Testis (tissue), 2 donors: ENCODE measurements at regions not wholly inside any gene's neighbourhood (a gene's known extent, or its start where the extent isn't known, plus 50 kb on each side); places are given as distances from the start of the nearest gene placed in this dataset.

Source experiments
- DNase-seq: peaks from one replicate; pipeline ENCODE4 v3.0.0-alpha.2; 2019
- H3K27ac ChIP-seq, 2 donors: fragments of 200-600 bp; sonication (generic); one replicate each; pipeline ENCODE4 v1.5.1; 2019
- H3K27me3 ChIP-seq: fragments of 200-600 bp; sonication (generic); one replicate; pipeline ENCODE4 v1.5.1; 2019
- H3K36me3 ChIP-seq: fragments of 200-600 bp; sonication (generic); one replicate; pipeline ENCODE4 v1.5.1; 2017; ENCODE audit warnings: low read depth; ENCODE audit errors: missing control alignments
- H3K4me1 ChIP-seq: fragments of 200-600 bp; sonication (generic); one replicate; pipeline ENCODE4 v1.5.1; 2019
- H3K4me3 ChIP-seq, 2 donors: fragments of 200-600 bp; sonication (generic); one replicate each; pipeline ENCODE4 v1.5.1; 2017 to 2019
- H3K9me3 ChIP-seq: fragments of 200-600 bp; sonication (generic); one replicate; pipeline ENCODE4 v1.5.1; 2017
- CTCF ChIP-seq, 3 experiments: fragments of 450-650 bp in 2 of 3; fragments of 200-600 bp in 1 of 3; sonication (generic) in 1 of 3; IDR thresholded peaks; one replicate each; pipeline ENCODE4 v1.5.1; 2016 to 2019; ENCODE audit warnings: antibody characterized with exemption in 3 of 3, mild to moderate bottlenecking in 2 of 3, moderate library complexity in 1 of 3
- POLR2A ChIP-seq: fragments of 450-650 bp; IDR thresholded peaks from one replicate; pipeline ENCODE4 v1.6.1; 2017; ENCODE audit warnings: antibody characterized with exemption, mild to moderate bottlenecking, moderate library complexity
- WGBS, 2 donors: methylation state at CpG; one replicate each; pipeline ENCODE4 v1.1.5; 2018; 5-methylcytosine and 5-hydroxymethylcytosine counted together
- intact Hi-C: fragments of 100-400 bp; cut with DNase I; formaldehyde crosslinking; loops from one replicate; pipeline ENCODE4 v1.15.1; 2023; ENCODE audit warnings: low total_unique reads

GRCh38 chr18:61702007-61702406 lies 190.8 kb downstream of the RNF152 start:
- Histone ChIP-seq H3K27me3 (no peaks in the 10 kb centered on the region), H3K27ac (no peak overlapping the region), H3K4me1 (no peaks in the 10 kb centered on the region), H3K9me3 (no peaks in the 10 kb centered on the region), H3K36me3 (no peaks in the 10 kb centered on the region), H3K4me3 (no peak overlapping the region)
- intact Hi-C loops, result no loop called here
- 53 to 58% methylated on average over 3 of the region's 3 CpGs for WGBS, 2 donors
- no peak for DNase-seq
- TF ChIP-seq POLR2A (no peak), CTCF (IDR thresholded peaks at IDR 0.05) (no peak)

GRCh38 chr18:61699397-61700110 lies 193.3 kb downstream of the RNF152 start:
- no peak overlapping the region for H3K27ac ChIP-seq
- intact Hi-C loops, result no loop called here
- H3K4me1 ChIP-seq, result no peaks in the 10 kb centered on the region
- no peak for DNase-seq
- WGBS, 2 donors, result 82 to 88% methylated on average over 5 of the region's 5 CpGs
- no peaks in the 10 kb centered on the region for H3K27me3 ChIP-seq
- H3K4me3 ChIP-seq, result no peak overlapping the region
- no peaks in the 10 kb centered on the region for H3K36me3 ChIP-seq
- TF ChIP-seq CTCF (IDR thresholded peaks at IDR 0.05), result no peak
- TF ChIP-seq POLR2A, result no peak
- no peaks in the 10 kb centered on the region for H3K9me3 ChIP-seq

GRCh38 chr18:61697306-61697909 lies 195.4 kb downstream of the RNF152 start:
- H3K27ac ChIP-seq, result no peak overlapping the region
- TF ChIP-seq CTCF (IDR thresholded peaks at IDR 0.05) (no peak), POLR2A (no peak)
- 80 to 92% methylated on average over 2 of the region's 2 CpGs for WGBS, 2 donors
- H3K36me3 ChIP-seq, result no peaks in the 10 kb centered on the region
- DNase-seq, result no peak
- intact Hi-C loops, result no loop called here
- no peaks in the 10 kb centered on the region for H3K27me3 ChIP-seq
- H3K4me3 ChIP-seq, result no peak overlapping the region
- H3K4me1 ChIP-seq, result no peaks in the 10 kb centered on the region
- no peaks in the 10 kb centered on the region for H3K9me3 ChIP-seq

GRCh38 chr18:61694236-61694635 lies 198.6 kb downstream of the RNF152 start:
- no peak for DNase-seq
- no peak overlapping the region for H3K4me3 ChIP-seq
- 86 to 96% methylated on average over 3 of the region's 3 CpGs for whole genome bisulfite sequencing, 2 donors
- H3K27me3 ChIP-seq, result no peaks in the 10 kb centered on the region
- no peaks in the 10 kb centered on the region for H3K9me3 ChIP-seq
- no peaks in the 10 kb centered on the region for H3K36me3 ChIP-seq
- intact Hi-C loops, result no loop called here
- no peak overlapping the region for H3K27ac ChIP-seq
- TF ChIP-seq POLR2A (no peak), CTCF (IDR thresholded peaks at IDR 0.05) (no peak)
- no peaks in the 10 kb centered on the region for H3K4me1 ChIP-seq
